K562 (cell line): ENCODE measurements at regions not wholly inside any gene's neighbourhood (a gene's known extent, or its start where the extent isn't known, plus 50 kb on each side); places are given as distances from the start of the nearest gene placed in this dataset.

ENCODE experiments used
- EP400 ChIP-seq: fragments of 450-650 bp; IDR thresholded peaks from 2 replicates; pipeline ENCODE4 v1.6.1; 2017; ENCODE audit warnings: antibody characterized with exemption, mild to moderate bottlenecking, moderate library complexity
- ILF3 ChIP-seq: fragments of 450-650 bp; IDR thresholded peaks from 2 replicates; pipeline ENCODE4 v1.6.1; 2018; ENCODE audit warnings: antibody characterized with exemption, mild to moderate bottlenecking, moderate library complexity, borderline replicate concordance
- L3MBTL2 ChIP-seq: fragments of 450-650 bp; IDR thresholded peaks from 2 replicates; pipeline ENCODE4 v1.6.1; 2016; ENCODE audit warnings: mild to moderate bottlenecking, moderate library complexity
- POLR2A ChIP-seq: fragments of 450-650 bp; conservative IDR thresholded peaks from 2 replicates; pipeline ENCODE4 v1.6.1; 2016
- ZFP36 ChIP-seq: fragments of 150-350 bp; IDR thresholded peaks from 2 replicates; pipeline ENCODE4 v1.6.1; 2018; ENCODE audit warnings: low read length, low read depth; ENCODE audit not compliant: partially characterized antibody
- TF ChIP-seq, protein P1 (sequence below), 3 experiments: IDR thresholded peaks in 2 of 3; conservative IDR thresholded peaks in 1 of 3; 2 replicates each; pipeline ENCODE4 v1.5.1; 2011 to 2012; ENCODE audit warnings: low read length in 3 of 3, mild to moderate bottlenecking in 3 of 3, control low read depth in 2 of 3, improper control_type of control experiment in 1 of 3, inconsistent platforms in 1 of 3, low read depth in 1 of 3, mixed read lengths in 1 of 3, moderate library complexity in 1 of 3; ENCODE audit not compliant: insufficient read depth in 2 of 3

DNA sequence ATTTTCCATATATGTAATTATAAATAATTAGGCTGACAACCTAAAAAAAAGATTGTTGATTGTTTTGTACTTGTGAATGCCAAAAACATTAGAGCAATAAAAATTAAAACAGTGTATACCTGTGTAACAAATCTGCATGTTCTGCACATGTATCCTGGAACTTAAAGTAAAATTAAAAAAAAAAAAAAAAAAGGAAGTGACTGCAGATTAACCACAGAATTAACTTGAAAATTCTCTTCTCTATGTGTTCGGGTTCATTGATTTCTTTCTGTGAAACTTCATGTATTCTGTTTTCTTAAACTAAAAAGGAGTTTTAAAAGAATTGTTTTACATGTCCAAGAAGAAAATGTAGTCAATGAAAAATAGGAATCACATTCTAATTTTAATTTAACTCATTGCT is 95.7 kb downstream of the FASLG start:
- no peak for TF ChIP-seq ILF3
- no peak for TF ChIP-seq ZFP36
- TF ChIP-seq L3MBTL2: no peak
- no peak for TF ChIP-seq POLR2A
- TF ChIP-seq, protein P1, sequence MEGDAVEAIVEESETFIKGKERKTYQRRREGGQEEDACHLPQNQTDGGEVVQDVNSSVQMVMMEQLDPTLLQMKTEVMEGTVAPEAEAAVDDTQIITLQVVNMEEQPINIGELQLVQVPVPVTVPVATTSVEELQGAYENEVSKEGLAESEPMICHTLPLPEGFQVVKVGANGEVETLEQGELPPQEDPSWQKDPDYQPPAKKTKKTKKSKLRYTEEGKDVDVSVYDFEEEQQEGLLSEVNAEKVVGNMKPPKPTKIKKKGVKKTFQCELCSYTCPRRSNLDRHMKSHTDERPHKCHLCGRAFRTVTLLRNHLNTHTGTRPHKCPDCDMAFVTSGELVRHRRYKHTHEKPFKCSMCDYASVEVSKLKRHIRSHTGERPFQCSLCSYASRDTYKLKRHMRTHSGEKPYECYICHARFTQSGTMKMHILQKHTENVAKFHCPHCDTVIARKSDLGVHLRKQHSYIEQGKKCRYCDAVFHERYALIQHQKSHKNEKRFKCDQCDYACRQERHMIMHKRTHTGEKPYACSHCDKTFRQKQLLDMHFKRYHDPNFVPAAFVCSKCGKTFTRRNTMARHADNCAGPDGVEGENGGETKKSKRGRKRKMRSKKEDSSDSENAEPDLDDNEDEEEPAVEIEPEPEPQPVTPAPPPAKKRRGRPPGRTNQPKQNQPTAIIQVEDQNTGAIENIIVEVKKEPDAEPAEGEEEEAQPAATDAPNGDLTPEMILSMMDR (IDR thresholded peaks at IDR 0.05 in 2 of 3, conservative IDR thresholded peaks at IDR 0.05 in 1 of 3; ENCODE audit: insufficient read depth in 2 of 3, low read depth in 1 of 3, low read length in 3 of 3): no peak
- no peak for TF ChIP-seq EP400
